K562 (cell line): ENCODE measurements at regions not wholly inside any gene's neighbourhood (a gene's known extent, or its start where the extent isn't known, plus 50 kb on each side); places are given as distances from the start of the nearest gene placed in this dataset.

ENCODE experiments used
- KAT7 ChIP-seq: sonication (generic); formaldehyde crosslinking; IDR thresholded peaks from 2 replicates; pipeline ENCODE4 v1.8.0; 2022; ENCODE audit warnings: missing genetic modification reagents, mild to moderate bottlenecking, borderline replicate concordance
- POLR2A ChIP-seq: fragments of 450-650 bp; conservative IDR thresholded peaks from 2 replicates; pipeline ENCODE4 v1.6.1; 2016
- RBBP5 ChIP-seq: fragments of 200-600 bp; sonication (generic); IDR thresholded peaks from 2 replicates; pipeline ENCODE4 v1.6.1; 2012; ENCODE audit warnings: borderline replicate concordance, mild to moderate bottlenecking, low read length, control low read depth, inconsistent platforms; ENCODE audit not compliant: insufficient read depth, poor library complexity, severe bottlenecking
- TAF1 ChIP-seq: IDR thresholded peaks from 2 replicates; pipeline ENCODE4 v1.6.1; 2011; ENCODE audit warnings: mild to moderate bottlenecking, low read length, moderate library complexity; ENCODE audit not compliant: insufficient read depth, control insufficient read depth, severe bottlenecking; ENCODE audit errors: extremely low read depth

DNA sequence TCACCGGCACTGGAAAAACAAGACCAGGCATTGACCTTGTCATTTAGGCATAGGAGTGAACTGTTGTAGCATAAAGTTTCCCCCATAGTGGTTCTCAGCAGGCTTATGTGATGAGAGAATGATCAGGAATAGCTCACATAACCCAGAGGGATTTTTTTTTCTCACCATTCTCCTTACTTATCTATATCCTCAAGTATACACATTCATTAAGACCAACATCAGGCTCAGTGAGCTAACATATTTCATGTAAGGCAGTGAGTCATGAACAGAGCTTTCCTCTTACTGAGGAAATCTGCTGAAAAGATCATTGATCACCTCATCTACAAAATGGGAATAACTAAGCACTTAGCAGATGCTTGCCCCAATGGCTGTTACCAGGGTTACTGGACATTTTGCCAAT is 396.6 kb upstream of the TMCO5A start:
- TF ChIP-seq RBBP5 (no peak), POLR2A (no peak), TAF1 (no peak), KAT7 (CRISPR knock-in tag) (no peak)
